ENCODE measurements at regions not wholly inside any gene's neighbourhood (a gene's known extent, or its start where the extent isn't known, plus 50 kb on each side); places are given as distances from the start of the nearest gene placed in this dataset.

DNA sequence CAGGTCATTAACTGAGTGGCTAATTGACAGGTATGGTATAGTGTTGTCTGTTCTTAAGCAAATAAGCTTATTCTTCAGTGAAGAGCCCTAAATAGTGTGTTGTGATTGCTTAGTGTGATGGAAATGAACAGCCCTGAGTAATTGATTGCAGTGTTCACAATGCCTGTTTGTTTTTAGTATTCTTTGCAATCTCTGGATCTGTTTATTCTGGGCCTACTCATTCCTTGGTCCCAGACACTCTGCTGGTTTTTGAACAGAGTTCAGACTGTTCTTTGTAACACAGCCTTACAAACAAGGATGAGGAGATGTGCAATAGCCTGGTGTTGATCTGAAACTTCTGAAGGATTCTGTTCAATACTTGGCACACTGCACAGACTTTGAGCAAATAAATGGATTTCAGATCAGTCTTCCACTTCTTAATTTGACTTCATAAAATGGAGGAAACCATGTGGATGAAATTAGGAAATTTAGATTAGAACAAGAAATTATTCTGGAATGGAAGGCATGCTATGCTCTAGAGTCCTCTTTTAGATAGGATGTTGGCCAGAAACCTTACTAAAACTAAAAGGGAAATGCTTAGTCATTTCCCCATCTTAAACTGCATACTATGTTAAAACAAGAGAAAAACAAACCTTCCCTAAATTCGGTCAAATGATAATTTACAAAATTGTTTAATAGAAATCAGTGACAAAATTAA lies 444.2 kb upstream of the SEMA3D start:
- H3K79me2 ChIP-seq (ENCODE audit: control insufficient read depth, insufficient read depth, low read length): no peaks in the 10 kb centered on the region
- dilution Hi-C loops (cut with MboI; ENCODE audit: extremely low pct_ligation_motif_present, low sequenced_read_pairs): no loop called here
- DNase-seq (ENCODE audit: low read depth, low spot score) (no peak), FAIRE-seq (no peak)
- H4K20me1 ChIP-seq (ENCODE audit: control insufficient read depth, extremely low read depth, insufficient read depth, low read length): no peaks in the 10 kb centered on the region
- H3K36me3 ChIP-seq (ENCODE audit: control insufficient read depth in 2 of 2, extremely low read depth in 1 of 2, insufficient read depth in 2 of 2, low read length in 2 of 2): no peaks in the 10 kb centered on the region
- no peaks in the 10 kb centered on the region for H3K9me3 ChIP-seq (ENCODE audit: control insufficient read depth, low read depth, low read length)
- H3K4me1 ChIP-seq (ENCODE audit: control insufficient read depth, extremely low read depth, insufficient read depth, low read length): no peaks in the 10 kb centered on the region
- H3K9me1 ChIP-seq (ENCODE audit: control insufficient read depth, extremely low read depth, insufficient read depth, low read length): no peaks in the 10 kb centered on the region
- H3K4me2 ChIP-seq (ENCODE audit: control insufficient read depth, extremely low read depth, insufficient read depth, low read depth, low read length): no peak overlapping the region
- no peak overlapping the region for H3K4me3 ChIP-seq (ENCODE audit: control insufficient read depth in 2 of 3, extremely low read depth in 1 of 3, insufficient read depth in 2 of 3, low read depth in 1 of 3, low read length in 3 of 3)
- no peak overlapping the region for H3K9ac ChIP-seq (ENCODE audit: control insufficient read depth, extremely low read depth, insufficient read depth, low read length)
- TF ChIP-seq EZH2 (IDR thresholded peaks at IDR 0.05; ENCODE audit: low read length): no peak
- TF ChIP-seq, protein P1, sequence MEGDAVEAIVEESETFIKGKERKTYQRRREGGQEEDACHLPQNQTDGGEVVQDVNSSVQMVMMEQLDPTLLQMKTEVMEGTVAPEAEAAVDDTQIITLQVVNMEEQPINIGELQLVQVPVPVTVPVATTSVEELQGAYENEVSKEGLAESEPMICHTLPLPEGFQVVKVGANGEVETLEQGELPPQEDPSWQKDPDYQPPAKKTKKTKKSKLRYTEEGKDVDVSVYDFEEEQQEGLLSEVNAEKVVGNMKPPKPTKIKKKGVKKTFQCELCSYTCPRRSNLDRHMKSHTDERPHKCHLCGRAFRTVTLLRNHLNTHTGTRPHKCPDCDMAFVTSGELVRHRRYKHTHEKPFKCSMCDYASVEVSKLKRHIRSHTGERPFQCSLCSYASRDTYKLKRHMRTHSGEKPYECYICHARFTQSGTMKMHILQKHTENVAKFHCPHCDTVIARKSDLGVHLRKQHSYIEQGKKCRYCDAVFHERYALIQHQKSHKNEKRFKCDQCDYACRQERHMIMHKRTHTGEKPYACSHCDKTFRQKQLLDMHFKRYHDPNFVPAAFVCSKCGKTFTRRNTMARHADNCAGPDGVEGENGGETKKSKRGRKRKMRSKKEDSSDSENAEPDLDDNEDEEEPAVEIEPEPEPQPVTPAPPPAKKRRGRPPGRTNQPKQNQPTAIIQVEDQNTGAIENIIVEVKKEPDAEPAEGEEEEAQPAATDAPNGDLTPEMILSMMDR (optimal IDR thresholded peaks at IDR 0.05 in 1 of 3, IDR thresholded peaks at IDR 0.05 in 1 of 3, conservative IDR thresholded peaks at IDR 0.05 in 1 of 3; ENCODE audit: extremely low read depth in 1 of 3, insufficient read depth in 2 of 3, low read length in 3 of 3): no peak
- H3K27me3 ChIP-seq (ENCODE audit: control insufficient read depth, extremely low read depth, insufficient read depth, low read length): no peaks in the 10 kb centered on the region
- no peak overlapping the region for H3K27ac ChIP-seq (ENCODE audit: control insufficient read depth, insufficient read depth, low read length)
- H2AFZ ChIP-seq (ENCODE audit: control insufficient read depth, low read length): no peak overlapping the region

DNA sequence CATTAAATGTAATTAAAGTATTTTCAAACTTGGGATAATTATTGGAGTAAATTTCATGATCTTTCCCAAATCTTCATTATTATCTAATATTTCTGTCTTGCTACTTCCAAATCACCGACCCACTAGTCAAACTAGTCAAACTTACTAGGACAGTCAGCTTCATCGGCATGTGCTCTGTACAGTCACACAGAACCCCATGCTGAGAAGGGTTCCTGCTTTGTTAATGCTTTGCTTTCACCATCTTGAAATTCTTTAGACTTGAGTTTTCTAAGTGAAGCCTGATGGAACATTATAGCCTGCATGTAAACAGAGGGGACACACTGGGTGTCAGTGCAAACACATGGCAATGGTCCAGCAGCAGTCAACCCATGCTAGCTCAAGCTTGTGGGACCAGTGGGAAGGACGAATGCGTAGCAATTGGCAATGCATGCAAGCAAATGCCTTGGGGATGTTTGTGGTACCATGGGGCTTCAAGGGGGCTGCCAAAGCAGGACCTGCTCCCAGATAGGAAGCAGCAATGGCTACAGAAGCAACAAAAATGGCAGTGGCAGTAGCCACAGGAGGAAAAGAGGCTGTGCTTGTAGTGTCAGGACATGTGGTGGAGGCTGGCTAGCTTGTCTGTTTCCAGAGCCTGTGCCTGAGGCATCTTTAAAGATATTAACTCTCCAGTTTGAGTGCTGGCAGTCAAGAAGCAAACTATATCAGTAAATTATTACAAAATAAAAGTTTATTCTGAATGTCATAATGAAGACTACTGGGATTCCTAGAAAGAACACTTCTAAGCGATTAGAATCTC lies 441.1 kb upstream of the SEMA3D start:
- FAIRE-seq: no peak
- no peaks in the 10 kb centered on the region for H3K9me1 ChIP-seq (ENCODE audit: control insufficient read depth, extremely low read depth, insufficient read depth, low read length)
- H3K4me1 ChIP-seq (ENCODE audit: control insufficient read depth, extremely low read depth, insufficient read depth, low read length): no peaks in the 10 kb centered on the region
- no peaks in the 10 kb centered on the region for H4K20me1 ChIP-seq (ENCODE audit: control insufficient read depth, extremely low read depth, insufficient read depth, low read length)
- no peak overlapping the region for H3K27ac ChIP-seq (ENCODE audit: control insufficient read depth, insufficient read depth, low read length)
- H3K4me3 ChIP-seq (ENCODE audit: control insufficient read depth in 2 of 3, extremely low read depth in 1 of 3, insufficient read depth in 2 of 3, low read depth in 1 of 3, low read length in 3 of 3): no peak overlapping the region
- no peak overlapping the region for H3K9ac ChIP-seq (ENCODE audit: control insufficient read depth, extremely low read depth, insufficient read depth, low read length)
- no peak for DNase-seq (ENCODE audit: low read depth, low spot score)
- H3K27me3 ChIP-seq (ENCODE audit: control insufficient read depth, extremely low read depth, insufficient read depth, low read length): no peaks in the 10 kb centered on the region
- H3K9me3 ChIP-seq (ENCODE audit: control insufficient read depth, low read depth, low read length): no peaks in the 10 kb centered on the region
- no peak overlapping the region for H2AFZ ChIP-seq (ENCODE audit: control insufficient read depth, low read length)
- no peaks in the 10 kb centered on the region for H3K36me3 ChIP-seq (ENCODE audit: control insufficient read depth in 2 of 2, extremely low read depth in 1 of 2, insufficient read depth in 2 of 2, low read length in 2 of 2)
- H3K79me2 ChIP-seq (ENCODE audit: control insufficient read depth, insufficient read depth, low read length): no peaks in the 10 kb centered on the region
- TF ChIP-seq EZH2 (IDR thresholded peaks at IDR 0.05; ENCODE audit: low read length): no peak
- TF ChIP-seq, protein P1 (optimal IDR thresholded peaks at IDR 0.05 in 1 of 3, IDR thresholded peaks at IDR 0.05 in 1 of 3, conservative IDR thresholded peaks at IDR 0.05 in 1 of 3; ENCODE audit: extremely low read depth in 1 of 3, insufficient read depth in 2 of 3, low read length in 3 of 3): no peak
- dilution Hi-C loops (cut with MboI; ENCODE audit: extremely low pct_ligation_motif_present, low sequenced_read_pairs): no loop called here
- no peak overlapping the region for H3K4me2 ChIP-seq (ENCODE audit: control insufficient read depth, extremely low read depth, insufficient read depth, low read depth, low read length)

All from keratinocyte (primary cell).